GM12891 (cell line): ENCODE measurements at regions not wholly inside any gene's neighbourhood (a gene's known extent, or its start where the extent isn't known, plus 50 kb on each side); places are given as distances from the start of the nearest gene placed in this dataset.

Source experiments
- POLR2A ChIP-seq: IDR thresholded peaks from 2 replicates; pipeline ENCODE4 v1.6.1; 2011; ENCODE audit warnings: low read depth, low read length, control low read depth
- POLR2AphosphoS5 ChIP-seq: IDR thresholded peaks from 2 replicates; pipeline ENCODE4 v1.6.1; 2011; ENCODE audit warnings: low read depth, low read length, control low read depth
- SPI1 ChIP-seq: IDR thresholded peaks from 2 replicates; pipeline ENCODE4 v1.6.1; 2011; ENCODE audit warnings: low read depth, low read length, control low read depth
- TAF1 ChIP-seq: IDR thresholded peaks from 2 replicates; pipeline ENCODE4 v1.6.1; 2011; ENCODE audit warnings: low read depth, low read length, control low read depth

- no peak for TF ChIP-seq POLR2A
- TF ChIP-seq SPI1: no peak
- TF ChIP-seq POLR2AphosphoS5: no peak
- no peak for TF ChIP-seq TAF1
These were observed 1491.9 kb upstream of the CDH6 start for GRCh38 chr5:29701600-29701999.
